HG03139 (cell line): ENCODE measurements at regions not wholly inside any gene's neighbourhood (a gene's known extent, or its start where the extent isn't known, plus 50 kb on each side); places are given as distances from the start of the nearest gene placed in this dataset.

ENCODE experiments used
- ATAC-seq: cut with Tn5 transposase; IDR thresholded peaks from one replicate; pipeline ENCODE4 v1.9.1; 2021; ENCODE audit not compliant: unreplicated experiment

- ATAC-seq = no peak
Observed at GRCh38 chr13:76751278-76751677, 134.9 kb downstream of the KCTD12 start.

- no peak for ATAC-seq
Observed at GRCh38 chr13:76750126-76750525, 136.1 kb downstream of the KCTD12 start.

GRCh38 chr13:76745261-76746200, 140.7 kb downstream of the KCTD12 start:
- peak; percentile 80 for ATAC-seq

GRCh38 chr13:76741624-76742023, 144.6 kb downstream of the KCTD12 start:
- ATAC-seq = no peak

GRCh38 chr13:76741046-76741445, 145.2 kb downstream of the KCTD12 start:
- ATAC-seq = no peak

- ATAC-seq = no peak
Observed at GRCh38 chr13:76738616-76739015, 147.6 kb downstream of the KCTD12 start.

- no peak for ATAC-seq
Observed at GRCh38 chr13:76737526-76737925, 148.7 kb downstream of the KCTD12 start.

GRCh38 chr13:76735641-76736040, 150.6 kb downstream of the KCTD12 start:
- no peak for ATAC-seq

GRCh38 chr13:76733671-76734070, 152.5 kb downstream of the KCTD12 start:
- ATAC-seq = no peak

- no peak for ATAC-seq
Observed at GRCh38 chr13:76732367-76732766, 153.8 kb downstream of the KCTD12 start.

- no peak for ATAC-seq
Observed at GRCh38 chr13:76730220-76730619, 156.0 kb downstream of the KCTD12 start.

GRCh38 chr13:76729691-76730090, 156.5 kb downstream of the KCTD12 start:
- no peak for ATAC-seq

- no peak for ATAC-seq
Observed at GRCh38 chr13:76725896-76726295, 160.3 kb downstream of the KCTD12 start.

GRCh38 chr13:76725211-76725610, 161.0 kb downstream of the KCTD12 start:
- no peak for ATAC-seq

GRCh38 chr13:76724421-76724820, 161.8 kb downstream of the KCTD12 start:
- no peak for ATAC-seq

GRCh38 chr13:76723551-76724232, 162.5 kb downstream of the KCTD12 start:
- peak; percentile 52 for ATAC-seq

GRCh38 chr13:76722782-76723181, 163.4 kb downstream of the KCTD12 start:
- ATAC-seq = no peak

GRCh38 chr13:76720821-76721220, 165.4 kb downstream of the KCTD12 start:
- ATAC-seq = no peak

GRCh38 chr13:76720416-76720815, 165.8 kb downstream of the KCTD12 start:
- no peak for ATAC-seq

GRCh38 chr13:76719955-76720354, 166.2 kb downstream of the KCTD12 start:
- ATAC-seq = no peak

- ATAC-seq = no peak
Observed at GRCh38 chr13:76717092-76717491, 169.1 kb downstream of the KCTD12 start.

GRCh38 chr13:76715621-76716020, 170.6 kb downstream of the KCTD12 start:
- no peak for ATAC-seq
